ENCODE measurements at regions not wholly inside any gene's neighbourhood (a gene's known extent, or its start where the extent isn't known, plus 50 kb on each side); places are given as distances from the start of the nearest gene placed in this dataset.

DNA sequence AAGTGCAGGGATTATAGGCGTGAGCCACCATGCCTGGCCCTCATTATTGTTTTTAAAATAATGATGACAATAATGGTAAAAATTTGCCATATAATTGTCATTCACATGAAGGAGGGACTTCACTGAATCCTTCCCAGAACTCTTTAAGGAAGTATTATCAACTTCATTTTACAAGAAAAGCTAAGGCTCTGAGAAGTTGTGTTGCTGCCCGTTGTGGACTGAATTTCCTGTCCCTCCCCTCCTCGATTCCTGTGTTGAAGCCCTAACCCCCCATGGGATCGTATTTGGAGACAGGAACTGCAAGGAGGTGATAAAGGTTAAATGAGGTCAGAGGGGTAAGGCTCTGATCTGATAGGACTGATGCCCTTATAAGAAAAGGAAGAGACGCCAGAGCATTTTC, 458.0 kb downstream of the HAPSTR1 start:
- no peak for DNase-seq (ENCODE audit: low spot score in 2 of 2)
- TF ChIP-seq POLR2A (IDR thresholded peaks at IDR 0.05), result no peak
- no peak for TF ChIP-seq POLR2AphosphoS5 (IDR thresholded peaks at IDR 0.05)
- no peak for TF ChIP-seq CTCF (IDR thresholded peaks at IDR 0.05)
- intact Hi-C loops (cut with DNase I; ENCODE audit: low total_unique reads), result no loop called here
- no peaks in the 10 kb centered on the region for H3K27me3 ChIP-seq
- H3K36me3 ChIP-seq, result no peaks in the 10 kb centered on the region
- H3K9me3 ChIP-seq, result peaks cover 0 to 11% of the 10 kb centered on the region in 2 donors
- no peak overlapping the region for H3K4me3 ChIP-seq
- H3K27ac ChIP-seq, result no peak overlapping the region
- H3K4me1 ChIP-seq, result no peaks in the 10 kb centered on the region

- no peak overlapping the region for H3K4me3 ChIP-seq
- no peaks in the 10 kb centered on the region for H3K4me1 ChIP-seq
- intact Hi-C loops (cut with DNase I; ENCODE audit: low total_unique reads), result no loop called here
- H3K36me3 ChIP-seq, result no peaks in the 10 kb centered on the region
- no peak overlapping the region for H3K27ac ChIP-seq
- TF ChIP-seq CTCF (IDR thresholded peaks at IDR 0.05) (no peak), POLR2A (IDR thresholded peaks at IDR 0.05) (no peak), POLR2AphosphoS5 (IDR thresholded peaks at IDR 0.05) (no peak)
- H3K9me3 ChIP-seq, result peaks cover 0 to 18% of the 10 kb centered on the region in 2 donors
- no peaks in the 10 kb centered on the region for H3K27me3 ChIP-seq
- no peak for DNase-seq (ENCODE audit: low spot score in 2 of 2)
Observed at GRCh38 chr16:9555051-9555450, 463.6 kb downstream of the HAPSTR1 start.

GRCh38 chr16:9556949-9557665, 465.7 kb downstream of the HAPSTR1 start:
- TF ChIP-seq CTCF (IDR thresholded peaks at IDR 0.05) (no peak), POLR2A (IDR thresholded peaks at IDR 0.05) (no peak), POLR2AphosphoS5 (IDR thresholded peaks at IDR 0.05) (no peak)
- intact Hi-C loops (cut with DNase I; ENCODE audit: low total_unique reads), result no loop called here

GRCh38 chr16:9557713-9558112, 466.3 kb downstream of the HAPSTR1 start:
- Histone ChIP-seq H3K27me3 (no peaks in the 10 kb centered on the region), H3K4me3 (no peak overlapping the region)
- intact Hi-C loops (cut with DNase I; ENCODE audit: low total_unique reads), result no loop called here

More at GRCh38 chr16:9556949-9557665, 465.7 kb downstream of the HAPSTR1 start:
- H3K4me3 ChIP-seq, result no peak overlapping the region
- H3K4me1 ChIP-seq, result no peaks in the 10 kb centered on the region
- H3K27me3 ChIP-seq, result no peaks in the 10 kb centered on the region
- no peak overlapping the region for H3K27ac ChIP-seq
- peaks cover 0 to 11% of the 10 kb centered on the region in 2 donors for H3K9me3 ChIP-seq
- no peaks in the 10 kb centered on the region for H3K36me3 ChIP-seq
- no peak for DNase-seq (ENCODE audit: low spot score in 2 of 2)

More at GRCh38 chr16:9557713-9558112, 466.3 kb downstream of the HAPSTR1 start:
- no peak for DNase-seq (ENCODE audit: low spot score in 2 of 2)
- Histone ChIP-seq H3K9me3 (peaks cover 0 to 11% of the 10 kb centered on the region in 2 donors), H3K27ac (no peak overlapping the region), H3K4me1 (no peaks in the 10 kb centered on the region), H3K36me3 (no peaks in the 10 kb centered on the region)
- TF ChIP-seq CTCF (IDR thresholded peaks at IDR 0.05) (no peak), POLR2AphosphoS5 (IDR thresholded peaks at IDR 0.05) (no peak), POLR2A (IDR thresholded peaks at IDR 0.05) (no peak)

Measured in breast epithelium (tissue), 4 donors.